ENCODE measurements at regions not wholly inside any gene's neighbourhood (a gene's known extent, or its start where the extent isn't known, plus 50 kb on each side); places are given as distances from the start of the nearest gene placed in this dataset.

- no peak overlapping the region for H2BK5ac ChIP-seq (ENCODE audit: low read length)
Observed at GRCh38 chr9:6160579-6160978, 55.0 kb upstream of the IL33 start.

GRCh38 chr9:6153425-6153824, 62.2 kb upstream of the IL33 start:
- Histone ChIP-seq H3K9me3 (replicated peaks in 1 of 2; ENCODE audit: control insufficient read depth in 2 of 2, insufficient read depth in 1 of 2, low read depth in 1 of 2, low read length in 2 of 2) (no peaks in the 10 kb centered on the region), H3K9ac (ENCODE audit: low read depth, low read length, poor library complexity) (no peak overlapping the region), H3K4me2 (ENCODE audit: insufficient read depth, low read length, poor library complexity, severe bottlenecking) (no peak overlapping the region), H3K4me3 (ENCODE audit: low read length in 2 of 2) (no peak overlapping the region), H2AFZ (ENCODE audit: low read length) (no peak overlapping the region), H2BK12ac (ENCODE audit: low read length) (no peak overlapping the region), H4K8ac (ENCODE audit: low read depth, low read length) (no peak overlapping the region), H3K27me3 (ENCODE audit: control insufficient read depth in 3 of 3, insufficient read depth in 3 of 3, low read depth in 1 of 3, low read length in 3 of 3) (no peaks in the 10 kb centered on the region), H3K23ac (ENCODE audit: low read depth, low read length, poor library complexity) (no peak overlapping the region), H2BK15ac (ENCODE audit: low read length) (no peak overlapping the region), H2BK5ac (ENCODE audit: low read length) (no peak overlapping the region), H3K27ac (replicated peaks; ENCODE audit: low read length) (no peak overlapping the region), H3K36me3 (replicated peaks in 1 of 2; ENCODE audit: control insufficient read depth in 2 of 2, insufficient read depth in 2 of 2, low read length in 2 of 2) (no peaks in the 10 kb centered on the region), H3K79me1 (ENCODE audit: low read depth, low read length) (no peaks in the 10 kb centered on the region), H3K4me1 (ENCODE audit: control insufficient read depth in 2 of 2, insufficient read depth in 1 of 2, low read depth in 1 of 2, low read length in 2 of 2) (no peaks in the 10 kb centered on the region), H3K4ac (ENCODE audit: low read length) (no peak overlapping the region), H2BK120ac (ENCODE audit: low read depth, low read length) (no peak overlapping the region), H4K91ac (ENCODE audit: low read depth, low read length, poor library complexity) (no peak overlapping the region), H3K18ac (ENCODE audit: low read length) (no peak overlapping the region), H3K14ac (ENCODE audit: low read length) (no peak overlapping the region), H2AK5ac (ENCODE audit: low read depth, low read length) (no peak overlapping the region)
- WGBS, 2 donors (ENCODE audit: extremely low coverage in 2 of 2, insufficient read length in 2 of 2, insufficient replicate concordance in 1 of 2): no CpG with 5 or more reads among the region's 2 CpGs
- no peak for DNase-seq (ENCODE audit: low spot score)

More at GRCh38 chr9:6160579-6160978, 55.0 kb upstream of the IL33 start:
- no peak overlapping the region for H2BK120ac ChIP-seq (ENCODE audit: low read depth, low read length)
- DNase-seq (ENCODE audit: low spot score): no peak
- no peak overlapping the region for H3K14ac ChIP-seq (ENCODE audit: low read length)
- no peaks in the 10 kb centered on the region for H3K4me1 ChIP-seq (ENCODE audit: control insufficient read depth in 2 of 2, insufficient read depth in 1 of 2, low read depth in 1 of 2, low read length in 2 of 2)
- H2BK12ac ChIP-seq (ENCODE audit: low read length): no peak overlapping the region
- H3K27me3 ChIP-seq (ENCODE audit: control insufficient read depth in 3 of 3, insufficient read depth in 3 of 3, low read depth in 1 of 3, low read length in 3 of 3): no peaks in the 10 kb centered on the region
- H3K23ac ChIP-seq (ENCODE audit: low read depth, low read length, poor library complexity): no peak overlapping the region
- H3K79me1 ChIP-seq (ENCODE audit: low read depth, low read length): no peaks in the 10 kb centered on the region
- no peaks in the 10 kb centered on the region for H3K36me3 ChIP-seq (replicated peaks in 1 of 2; ENCODE audit: control insufficient read depth in 2 of 2, insufficient read depth in 2 of 2, low read length in 2 of 2)
- H3K27ac ChIP-seq (replicated peaks; ENCODE audit: low read length): no peak overlapping the region
- H4K8ac ChIP-seq (ENCODE audit: low read depth, low read length): no peak overlapping the region
- H3K4me3 ChIP-seq (ENCODE audit: low read length in 2 of 2): no peak overlapping the region
- H3K18ac ChIP-seq (ENCODE audit: low read length): no peak overlapping the region
- H2AFZ ChIP-seq (ENCODE audit: low read length): no peak overlapping the region
- H3K9ac ChIP-seq (ENCODE audit: low read depth, low read length, poor library complexity): no peak overlapping the region
- H3K4ac ChIP-seq (ENCODE audit: low read length): no peak overlapping the region
- H2AK5ac ChIP-seq (ENCODE audit: low read depth, low read length): no peak overlapping the region
- H4K91ac ChIP-seq (ENCODE audit: low read depth, low read length, poor library complexity): no peak overlapping the region
- no peak overlapping the region for H3K4me2 ChIP-seq (ENCODE audit: insufficient read depth, low read length, poor library complexity, severe bottlenecking)
- H2BK15ac ChIP-seq (ENCODE audit: low read length): no peak overlapping the region
- no peaks in the 10 kb centered on the region for H3K9me3 ChIP-seq (replicated peaks in 1 of 2; ENCODE audit: control insufficient read depth in 2 of 2, insufficient read depth in 1 of 2, low read depth in 1 of 2, low read length in 2 of 2)

- Histone ChIP-seq H3K23ac (ENCODE audit: low read depth, low read length, poor library complexity) (no peak overlapping the region), H3K4ac (ENCODE audit: low read length) (no peak overlapping the region), H3K4me3 (ENCODE audit: low read length in 2 of 2) (no peak overlapping the region), H3K27ac (replicated peaks; ENCODE audit: low read length) (no peak overlapping the region), H2BK5ac (ENCODE audit: low read length) (no peak overlapping the region), H2AK5ac (ENCODE audit: low read depth, low read length) (no peak overlapping the region), H3K9ac (ENCODE audit: low read depth, low read length, poor library complexity) (no peak overlapping the region), H3K36me3 (replicated peaks in 1 of 2; ENCODE audit: control insufficient read depth in 2 of 2, insufficient read depth in 2 of 2, low read length in 2 of 2) (no peaks in the 10 kb centered on the region), H4K91ac (ENCODE audit: low read depth, low read length, poor library complexity) (no peak overlapping the region), H3K9me3 (replicated peaks in 1 of 2; ENCODE audit: control insufficient read depth in 2 of 2, insufficient read depth in 1 of 2, low read depth in 1 of 2, low read length in 2 of 2) (no peaks in the 10 kb centered on the region), H3K79me1 (ENCODE audit: low read depth, low read length) (no peaks in the 10 kb centered on the region), H3K14ac (ENCODE audit: low read length) (no peak overlapping the region), H2BK12ac (ENCODE audit: low read length) (no peak overlapping the region), H3K4me1 (ENCODE audit: control insufficient read depth in 2 of 2, insufficient read depth in 1 of 2, low read depth in 1 of 2, low read length in 2 of 2) (no peaks in the 10 kb centered on the region), H4K8ac (ENCODE audit: low read depth, low read length) (no peak overlapping the region), H3K18ac (ENCODE audit: low read length) (no peak overlapping the region), H2BK15ac (ENCODE audit: low read length) (no peak overlapping the region), H2AFZ (ENCODE audit: low read length) (no peak overlapping the region), H3K4me2 (ENCODE audit: insufficient read depth, low read length, poor library complexity, severe bottlenecking) (no peak overlapping the region), H2BK120ac (ENCODE audit: low read depth, low read length) (no peak overlapping the region), H3K27me3 (ENCODE audit: control insufficient read depth in 3 of 3, insufficient read depth in 3 of 3, low read depth in 1 of 3, low read length in 3 of 3) (no peaks in the 10 kb centered on the region)
- no peak for DNase-seq (ENCODE audit: low spot score)
- WGBS, 2 donors (ENCODE audit: extremely low coverage in 2 of 2, insufficient read length in 2 of 2, insufficient replicate concordance in 1 of 2): no CpG with 5 or more reads among the region's 4 CpGs
Observed at GRCh38 chr9:6152788-6153187, 62.8 kb upstream of the IL33 start.

GRCh38 chr9:6150483-6150882, 65.1 kb upstream of the IL33 start:
- Histone ChIP-seq H3K79me1 (ENCODE audit: low read depth, low read length) (no peaks in the 10 kb centered on the region), H2BK12ac (ENCODE audit: low read length) (no peak overlapping the region), H3K9me3 (replicated peaks in 1 of 2; ENCODE audit: control insufficient read depth in 2 of 2, insufficient read depth in 1 of 2, low read depth in 1 of 2, low read length in 2 of 2) (no peaks in the 10 kb centered on the region), H4K91ac (ENCODE audit: low read depth, low read length, poor library complexity) (no peak overlapping the region), H3K4me3 (ENCODE audit: low read length in 2 of 2) (no peak overlapping the region), H3K14ac (ENCODE audit: low read length) (no peak overlapping the region), H3K4me2 (ENCODE audit: insufficient read depth, low read length, poor library complexity, severe bottlenecking) (no peak overlapping the region), H3K36me3 (replicated peaks in 1 of 2; ENCODE audit: control insufficient read depth in 2 of 2, insufficient read depth in 2 of 2, low read length in 2 of 2) (no peaks in the 10 kb centered on the region), H2BK5ac (ENCODE audit: low read length) (no peak overlapping the region), H2BK15ac (ENCODE audit: low read length) (no peak overlapping the region), H3K23ac (ENCODE audit: low read depth, low read length, poor library complexity) (no peak overlapping the region), H4K8ac (ENCODE audit: low read depth, low read length) (no peak overlapping the region), H3K18ac (ENCODE audit: low read length) (no peak overlapping the region), H2AK5ac (ENCODE audit: low read depth, low read length) (no peak overlapping the region), H3K4ac (ENCODE audit: low read length) (no peak overlapping the region), H2AFZ (ENCODE audit: low read length) (no peak overlapping the region), H2BK120ac (ENCODE audit: low read depth, low read length) (no peak overlapping the region), H3K27me3 (ENCODE audit: control insufficient read depth in 3 of 3, insufficient read depth in 3 of 3, low read depth in 1 of 3, low read length in 3 of 3) (no peaks in the 10 kb centered on the region), H3K9ac (ENCODE audit: low read depth, low read length, poor library complexity) (no peak overlapping the region), H3K27ac (replicated peaks; ENCODE audit: low read length) (no peak overlapping the region), H3K4me1 (ENCODE audit: control insufficient read depth in 2 of 2, insufficient read depth in 1 of 2, low read depth in 1 of 2, low read length in 2 of 2) (no peaks in the 10 kb centered on the region)
- DNase-seq (ENCODE audit: low spot score): no peak
- WGBS, 2 donors (ENCODE audit: extremely low coverage in 2 of 2, insufficient read length in 2 of 2, insufficient replicate concordance in 1 of 2): no CpG with 5 or more reads among the region's 2 CpGs
